ENCODE measurements at regions not wholly inside any gene's neighbourhood (a gene's known extent, or its start where the extent isn't known, plus 50 kb on each side); places are given as distances from the start of the nearest gene placed in this dataset.

DNA sequence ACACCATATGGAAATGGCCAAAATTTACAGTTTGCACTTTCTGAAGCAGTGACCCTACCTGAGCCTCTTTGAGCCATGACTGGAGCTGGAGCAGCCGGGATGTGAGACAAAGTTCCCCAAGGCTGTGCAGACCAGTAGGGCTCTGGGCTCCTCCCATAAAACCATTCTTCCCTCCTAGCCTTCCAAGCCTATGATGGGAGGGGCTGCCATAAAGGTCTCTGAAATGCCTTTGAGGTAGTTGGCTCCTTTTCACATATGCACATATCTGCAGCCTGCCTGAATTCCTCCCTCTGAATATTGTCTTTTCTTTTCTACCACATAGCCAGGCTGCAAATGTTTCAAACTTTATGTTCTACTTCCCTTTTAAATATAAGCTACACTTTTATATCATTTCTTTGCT, 516.6 kb upstream of the POM121L12 start:
- ChIA-PET POLR2A (no interaction called here), CTCF (no interaction called here)
- no peak overlapping the region for H3K4me3 ChIP-seq (ENCODE audit: low read depth, low read length)
- TF ChIP-seq, protein P1, sequence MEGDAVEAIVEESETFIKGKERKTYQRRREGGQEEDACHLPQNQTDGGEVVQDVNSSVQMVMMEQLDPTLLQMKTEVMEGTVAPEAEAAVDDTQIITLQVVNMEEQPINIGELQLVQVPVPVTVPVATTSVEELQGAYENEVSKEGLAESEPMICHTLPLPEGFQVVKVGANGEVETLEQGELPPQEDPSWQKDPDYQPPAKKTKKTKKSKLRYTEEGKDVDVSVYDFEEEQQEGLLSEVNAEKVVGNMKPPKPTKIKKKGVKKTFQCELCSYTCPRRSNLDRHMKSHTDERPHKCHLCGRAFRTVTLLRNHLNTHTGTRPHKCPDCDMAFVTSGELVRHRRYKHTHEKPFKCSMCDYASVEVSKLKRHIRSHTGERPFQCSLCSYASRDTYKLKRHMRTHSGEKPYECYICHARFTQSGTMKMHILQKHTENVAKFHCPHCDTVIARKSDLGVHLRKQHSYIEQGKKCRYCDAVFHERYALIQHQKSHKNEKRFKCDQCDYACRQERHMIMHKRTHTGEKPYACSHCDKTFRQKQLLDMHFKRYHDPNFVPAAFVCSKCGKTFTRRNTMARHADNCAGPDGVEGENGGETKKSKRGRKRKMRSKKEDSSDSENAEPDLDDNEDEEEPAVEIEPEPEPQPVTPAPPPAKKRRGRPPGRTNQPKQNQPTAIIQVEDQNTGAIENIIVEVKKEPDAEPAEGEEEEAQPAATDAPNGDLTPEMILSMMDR (IDR thresholded peaks at IDR 0.05; ENCODE audit: insufficient read depth, low read length, missing control alignments), result no peak
- DNase-seq (ENCODE audit: low read depth, low spot score), result no peak

DNA sequence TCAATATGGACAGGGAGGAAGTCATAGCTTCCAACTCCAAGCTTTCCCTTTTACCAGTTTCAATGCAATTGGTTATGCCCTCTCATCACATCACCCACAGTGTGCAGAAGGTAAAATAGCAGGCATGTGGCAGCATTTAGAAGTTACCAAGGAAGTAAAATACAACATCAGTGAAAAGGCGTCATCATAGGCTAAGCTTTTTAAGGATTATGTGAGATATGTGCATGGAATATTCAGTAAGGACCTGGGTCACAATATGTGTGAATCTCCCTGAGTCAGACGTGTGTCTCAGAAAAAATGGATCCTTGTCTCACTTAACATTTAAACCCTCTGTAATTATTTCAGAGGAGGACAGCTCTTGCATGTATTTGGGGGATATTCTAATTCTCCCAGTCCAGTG, 522.8 kb upstream of the POM121L12 start:
- ChIA-PET POLR2A (no interaction called here), CTCF (no interaction called here)
- TF ChIP-seq, protein P1 (IDR thresholded peaks at IDR 0.05; ENCODE audit: insufficient read depth, low read length, missing control alignments), result no peak
- no peak overlapping the region for H3K4me3 ChIP-seq (ENCODE audit: low read depth, low read length)
- DNase-seq (ENCODE audit: low read depth, low spot score), result no peak

DNA sequence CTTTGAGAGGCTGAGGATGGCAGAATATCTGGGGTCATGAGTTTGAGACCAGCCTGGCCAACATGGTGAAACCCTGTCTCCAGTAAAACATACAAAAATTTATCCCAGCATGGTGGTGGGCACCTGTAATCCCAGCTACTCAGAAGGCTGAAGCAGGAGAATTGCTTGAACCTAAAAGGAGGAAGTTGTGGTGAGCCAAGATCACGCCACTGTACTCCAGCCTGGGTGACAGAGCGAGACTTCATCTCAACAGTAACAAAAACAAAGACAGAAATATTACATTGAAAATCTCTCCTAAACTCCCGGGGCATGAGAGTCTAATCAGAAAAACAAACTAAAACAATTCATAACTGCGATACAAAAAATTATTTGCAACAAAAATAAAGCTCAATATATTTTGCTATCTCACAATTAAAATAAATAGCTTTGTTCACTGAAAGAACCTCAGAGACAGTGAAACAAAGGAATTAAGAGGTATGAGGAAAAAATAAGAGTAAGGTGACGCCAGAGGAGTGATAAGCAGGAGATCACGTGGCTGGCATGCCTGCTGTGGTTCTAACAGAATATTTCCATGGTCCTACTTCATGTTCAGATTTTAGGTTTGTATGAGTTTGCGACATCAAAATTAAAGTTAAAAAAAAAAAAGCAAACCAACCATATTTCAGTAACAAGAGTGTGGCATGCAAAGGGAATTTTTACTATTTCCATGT, 527.7 kb upstream of the POM121L12 start:
- ChIA-PET CTCF (no interaction called here), POLR2A (no interaction called here)
- TF ChIP-seq, protein P1 (IDR thresholded peaks at IDR 0.05; ENCODE audit: insufficient read depth, low read length, missing control alignments), result no peak
- H3K4me3 ChIP-seq (ENCODE audit: low read depth, low read length), result no peak overlapping the region
- no peak for DNase-seq (ENCODE audit: low read depth, low spot score)

DNA sequence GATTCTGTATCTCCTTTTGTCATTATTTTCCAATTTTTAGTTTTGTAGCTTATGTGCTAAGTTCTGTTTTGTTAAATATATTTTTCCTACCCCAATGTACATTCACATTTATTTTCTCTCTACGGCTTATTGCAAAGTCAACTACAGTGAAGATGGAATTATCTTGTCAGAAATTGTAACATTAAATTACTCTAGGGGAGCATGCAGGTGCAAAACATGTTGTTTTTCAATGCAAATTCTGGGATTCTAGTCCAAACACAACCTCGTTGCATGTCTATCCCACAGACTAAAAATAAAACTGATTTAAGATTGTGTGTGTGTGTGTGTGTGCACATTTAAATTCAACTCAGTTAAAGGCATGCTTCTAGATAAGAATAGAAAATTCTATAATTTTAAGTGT, 529.1 kb upstream of the POM121L12 start:
- CTCF ChIA-PET, result no interaction called here
- H3K4me3 ChIP-seq (ENCODE audit: low read depth, low read length), result no peak overlapping the region
- POLR2A ChIA-PET, result no interaction called here
- TF ChIP-seq, protein P1 (IDR thresholded peaks at IDR 0.05; ENCODE audit: insufficient read depth, low read length, missing control alignments), result no peak
- no peak for DNase-seq (ENCODE audit: low read depth, low spot score)

DNA sequence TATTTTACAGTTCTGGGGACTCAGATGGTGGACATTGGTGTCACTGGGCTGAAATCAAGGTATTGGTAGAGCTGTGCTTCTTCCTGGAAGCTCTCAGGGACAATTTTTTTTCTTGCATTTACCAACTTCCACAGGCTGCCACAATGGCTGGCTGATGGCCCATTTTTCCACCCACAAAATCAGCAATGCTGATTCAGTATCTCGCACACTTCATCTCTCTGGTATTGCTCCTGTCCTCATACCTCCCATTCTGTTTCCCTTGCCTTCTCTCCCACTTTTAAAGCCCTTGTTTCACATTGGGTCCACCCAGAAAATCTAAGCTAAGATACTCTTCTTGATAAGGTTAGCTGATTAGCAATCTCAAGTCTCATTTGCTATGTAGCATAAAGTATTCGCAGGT, 530.9 kb upstream of the POM121L12 start:
- CTCF ChIA-PET, result no interaction called here

DNA sequence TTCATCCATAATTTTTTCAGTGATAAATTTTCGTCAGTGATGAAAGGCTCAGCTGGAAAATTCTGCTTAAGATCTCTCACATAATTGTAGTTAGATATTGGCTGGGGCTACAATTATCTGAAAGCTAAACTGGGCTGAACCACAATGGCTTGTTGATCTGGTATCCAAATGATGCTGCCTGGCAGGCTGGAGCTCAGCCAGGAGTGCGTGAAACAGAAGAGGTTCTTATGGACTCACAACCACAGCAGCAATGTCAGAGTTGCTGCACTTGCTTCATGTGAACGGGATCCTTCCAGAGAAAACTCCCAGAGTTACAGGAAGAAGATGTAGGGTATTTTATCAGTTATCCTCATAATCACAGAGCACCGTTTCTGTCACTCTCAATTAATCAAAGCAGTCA, 533.2 kb upstream of the POM121L12 start:
- TF ChIP-seq, protein P1 (IDR thresholded peaks at IDR 0.05; ENCODE audit: insufficient read depth, low read length, missing control alignments), result no peak
- H3K4me3 ChIP-seq (ENCODE audit: low read depth, low read length), result no peak overlapping the region
- POLR2A ChIA-PET, result no interaction called here
- DNase-seq (ENCODE audit: low read depth, low spot score), result no peak
- CTCF ChIA-PET, result no interaction called here

More for the DNA sequence above, 530.9 kb upstream of the POM121L12 start:
- no peak for DNase-seq (ENCODE audit: low read depth, low spot score)
- POLR2A ChIA-PET, result no interaction called here
- TF ChIP-seq, protein P1 (IDR thresholded peaks at IDR 0.05; ENCODE audit: insufficient read depth, low read length, missing control alignments), result no peak
- H3K4me3 ChIP-seq (ENCODE audit: low read depth, low read length), result no peak overlapping the region
